Loucy (cell line): ENCODE measurements at regions not wholly inside any gene's neighbourhood (a gene's known extent, or its start where the extent isn't known, plus 50 kb on each side); places are given as distances from the start of the nearest gene placed in this dataset.

Experiments
- H2AFZ ChIP-seq: fragments of 200-600 bp; sonication (generic); 2 replicates; pipeline ENCODE4 v1.6.0; 2016; ENCODE audit warnings: antibody characterized with exemption, mild to moderate bottlenecking, low read length, moderate library complexity
- H3F3A ChIP-seq: fragments of 200-600 bp; 2 replicates; pipeline ENCODE4 v1.6.0; 2016; ENCODE audit warnings: antibody characterized with exemption, low read depth, mild to moderate bottlenecking
- H3K27me3 ChIP-seq: fragments of 200-600 bp; sonication (generic); 2 replicates; pipeline ENCODE4 v1.6.1; 2014; ENCODE audit warnings: low read length, mild to moderate bottlenecking; ENCODE audit not compliant: insufficient read depth, poor library complexity, severe bottlenecking
- H3K36me3 ChIP-seq: fragments of 200-600 bp; sonication (generic); 2 replicates; pipeline ENCODE4 v1.6.1; 2016; ENCODE audit warnings: low read length; ENCODE audit not compliant: insufficient read depth
- H3K4me1 ChIP-seq: fragments of 200-600 bp; sonication (generic); 2 replicates; pipeline ENCODE4 v1.5.1; 2014; ENCODE audit warnings: low read length, mild to moderate bottlenecking; ENCODE audit not compliant: insufficient read depth, poor library complexity, severe bottlenecking
- H3K4me2 ChIP-seq: fragments of 200-600 bp; sonication (generic); 2 replicates; pipeline ENCODE4 v1.6.0; 2014; ENCODE audit warnings: antibody characterized with exemption, low read length, low read depth, mild to moderate bottlenecking; ENCODE audit not compliant: poor library complexity, severe bottlenecking
- H3K4me3 ChIP-seq: fragments of 200-600 bp; sonication (generic); 2 replicates; pipeline ENCODE4 v1.5.1; 2014; ENCODE audit warnings: low read length, mild to moderate bottlenecking, mixed read lengths; ENCODE audit not compliant: poor library complexity, severe bottlenecking
- H3K79me2 ChIP-seq: fragments of 200-600 bp; sonication (generic); 2 replicates; pipeline ENCODE4 v1.6.1; 2014; ENCODE audit warnings: low read length; ENCODE audit not compliant: insufficient read depth
- H3K9ac ChIP-seq: fragments of 200-600 bp; sonication (generic); 2 replicates; pipeline ENCODE4 v1.6.0; 2014; ENCODE audit warnings: mild to moderate bottlenecking, low read depth, low read length, moderate library complexity; ENCODE audit not compliant: poor library complexity, severe bottlenecking
- H3K9me2 ChIP-seq: fragments of 200-600 bp; sonication (generic); replicated peaks from 2 replicates; pipeline ENCODE4 v1.6.1; 2016; ENCODE audit warnings: low read depth, low read length, mixed read lengths
- H3K9me3 ChIP-seq: fragments of 200-600 bp; sonication (generic); 2 replicates; pipeline ENCODE4 v1.6.1; 2014; ENCODE audit warnings: mild to moderate bottlenecking, antibody characterized with exemption, low read length, low read depth; ENCODE audit not compliant: insufficient read depth
- H4K20me1 ChIP-seq: fragments of 200-600 bp; sonication (generic); 2 replicates; pipeline ENCODE4 v1.6.0; 2014; ENCODE audit warnings: antibody characterized with exemption, low read length, mild to moderate bottlenecking; ENCODE audit not compliant: insufficient read depth, poor library complexity, severe bottlenecking
- EZH2phosphoT487 ChIP-seq: fragments of 200-600 bp; IDR thresholded peaks from 2 replicates; pipeline ENCODE4 v1.6.1; 2018; ENCODE audit warnings: antibody characterized with exemption, mild to moderate bottlenecking, moderate library complexity, borderline replicate concordance
- TF ChIP-seq, protein P1 (sequence below): fragments of 200-600 bp; sonication (generic); conservative IDR thresholded peaks from 2 replicates; pipeline ENCODE4 v1.5.1; 2014; ENCODE audit warnings: mild to moderate bottlenecking, antibody characterized with exemption, low read length

DNA sequence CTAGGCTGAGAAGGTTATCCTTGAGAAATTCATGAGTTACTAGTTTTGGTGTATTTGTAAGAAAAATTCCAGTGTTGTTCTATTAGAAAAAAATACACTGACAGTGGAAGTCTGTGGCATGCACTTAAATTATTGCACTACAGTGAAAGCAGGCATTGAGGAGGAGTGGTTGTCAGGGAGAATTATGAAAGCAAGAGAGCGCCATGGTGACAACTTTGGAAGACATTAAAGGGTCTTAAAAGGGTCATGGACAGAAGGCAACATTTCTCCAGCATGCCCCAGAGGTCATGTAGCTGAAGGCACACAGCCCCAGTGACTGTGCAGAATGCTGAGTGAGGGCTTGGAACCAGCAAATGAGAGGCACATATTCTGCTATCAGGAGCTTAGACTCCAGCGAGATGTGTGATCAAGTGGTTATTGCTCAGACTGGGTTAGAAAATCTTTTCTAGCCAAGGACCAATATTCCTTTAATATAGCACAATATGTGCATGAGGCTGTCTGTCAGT is 292.7 kb downstream of the OLFM4 start:
- Histone ChIP-seq H3K9ac (no peak overlapping the region), H3K4me3 (no peak overlapping the region), H3K9me3 (no peaks in the 10 kb centered on the region), H3K4me1 (no peaks in the 10 kb centered on the region), H3K9me2 (no peaks in the 10 kb centered on the region), H4K20me1 (no peaks in the 10 kb centered on the region), H2AFZ (no peak overlapping the region), H3K4me2 (no peak overlapping the region), H3K36me3 (no peaks in the 10 kb centered on the region), H3K79me2 (no peaks in the 10 kb centered on the region), H3F3A (no peaks in the 10 kb centered on the region), H3K27me3 (no peaks in the 10 kb centered on the region)
- TF ChIP-seq, protein P1, sequence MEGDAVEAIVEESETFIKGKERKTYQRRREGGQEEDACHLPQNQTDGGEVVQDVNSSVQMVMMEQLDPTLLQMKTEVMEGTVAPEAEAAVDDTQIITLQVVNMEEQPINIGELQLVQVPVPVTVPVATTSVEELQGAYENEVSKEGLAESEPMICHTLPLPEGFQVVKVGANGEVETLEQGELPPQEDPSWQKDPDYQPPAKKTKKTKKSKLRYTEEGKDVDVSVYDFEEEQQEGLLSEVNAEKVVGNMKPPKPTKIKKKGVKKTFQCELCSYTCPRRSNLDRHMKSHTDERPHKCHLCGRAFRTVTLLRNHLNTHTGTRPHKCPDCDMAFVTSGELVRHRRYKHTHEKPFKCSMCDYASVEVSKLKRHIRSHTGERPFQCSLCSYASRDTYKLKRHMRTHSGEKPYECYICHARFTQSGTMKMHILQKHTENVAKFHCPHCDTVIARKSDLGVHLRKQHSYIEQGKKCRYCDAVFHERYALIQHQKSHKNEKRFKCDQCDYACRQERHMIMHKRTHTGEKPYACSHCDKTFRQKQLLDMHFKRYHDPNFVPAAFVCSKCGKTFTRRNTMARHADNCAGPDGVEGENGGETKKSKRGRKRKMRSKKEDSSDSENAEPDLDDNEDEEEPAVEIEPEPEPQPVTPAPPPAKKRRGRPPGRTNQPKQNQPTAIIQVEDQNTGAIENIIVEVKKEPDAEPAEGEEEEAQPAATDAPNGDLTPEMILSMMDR, result no peak

DNA sequence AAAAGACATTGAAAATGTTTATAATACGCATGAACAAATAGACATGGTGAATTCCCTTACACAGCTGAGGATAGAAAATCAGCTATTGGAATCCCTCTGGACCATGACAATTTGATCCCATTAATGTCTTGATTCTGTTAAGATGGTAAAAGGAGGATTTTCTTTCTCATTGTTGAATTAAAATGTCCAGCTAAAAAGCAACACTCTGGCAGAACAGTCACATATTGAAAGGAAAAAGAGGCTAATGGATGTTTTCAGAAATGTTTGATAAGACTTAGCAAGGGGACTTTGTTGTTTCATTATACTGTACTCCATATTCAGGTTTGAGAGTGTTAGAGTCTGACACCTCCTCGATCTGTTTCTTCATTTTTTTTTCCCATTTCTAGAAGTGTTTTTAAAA is 296.0 kb downstream of the OLFM4 start:
- no peak overlapping the region for H3K9ac ChIP-seq
- H3K27me3 ChIP-seq, result no peaks in the 10 kb centered on the region

DNA sequence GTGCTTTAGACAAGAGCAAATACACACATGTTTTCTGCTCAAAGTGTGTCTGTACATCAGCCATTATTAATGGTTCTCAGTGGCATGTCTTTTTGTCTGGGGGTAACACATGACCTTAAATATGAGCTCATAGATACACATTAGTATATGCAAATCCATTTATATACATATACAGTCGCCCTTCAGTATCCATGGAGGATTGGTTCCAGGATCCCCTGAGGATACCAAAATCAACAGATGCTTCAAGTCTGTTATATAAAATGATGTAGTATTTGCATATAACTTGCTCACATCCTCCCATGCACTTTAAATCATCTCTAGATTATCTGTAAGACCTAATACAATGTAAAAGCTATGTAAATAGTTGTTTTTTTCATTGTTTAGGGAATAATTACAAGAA is 298.1 kb downstream of the OLFM4 start:
- H2AFZ ChIP-seq, result no peak overlapping the region
- no peaks in the 10 kb centered on the region for H4K20me1 ChIP-seq
- no peaks in the 10 kb centered on the region for H3K27me3 ChIP-seq
- H3K4me3 ChIP-seq, result no peak overlapping the region
- H3F3A ChIP-seq, result no peaks in the 10 kb centered on the region
- H3K79me2 ChIP-seq, result no peaks in the 10 kb centered on the region
- no peaks in the 10 kb centered on the region for H3K9me3 ChIP-seq
- no peaks in the 10 kb centered on the region for H3K36me3 ChIP-seq
- TF ChIP-seq, protein P1, result no peak
- no peak for TF ChIP-seq EZH2phosphoT487
- H3K9ac ChIP-seq, result no peak overlapping the region
- H3K9me2 ChIP-seq, result no peaks in the 10 kb centered on the region
- no peaks in the 10 kb centered on the region for H3K4me1 ChIP-seq
- no peak overlapping the region for H3K4me2 ChIP-seq

More for the DNA sequence above, 296.0 kb downstream of the OLFM4 start:
- no peak overlapping the region for H2AFZ ChIP-seq
- no peaks in the 10 kb centered on the region for H4K20me1 ChIP-seq
- H3K9me3 ChIP-seq, result no peaks in the 10 kb centered on the region
- no peak overlapping the region for H3K4me2 ChIP-seq
- H3F3A ChIP-seq, result no peaks in the 10 kb centered on the region
- H3K79me2 ChIP-seq, result no peaks in the 10 kb centered on the region
- no peaks in the 10 kb centered on the region for H3K9me2 ChIP-seq
- TF ChIP-seq, protein P1, result no peak
- TF ChIP-seq EZH2phosphoT487, result no peak
- H3K36me3 ChIP-seq, result no peaks in the 10 kb centered on the region
- no peak overlapping the region for H3K4me3 ChIP-seq
- H3K4me1 ChIP-seq, result no peaks in the 10 kb centered on the region
